HEK293T (cell line): ENCODE measurements at regions not wholly inside any gene's neighbourhood (a gene's known extent, or its start where the extent isn't known, plus 50 kb on each side); places are given as distances from the start of the nearest gene placed in this dataset.

Experiments
- ELF4 ChIP-seq: fragments of 450-650 bp; IDR thresholded peaks from 2 replicates; pipeline ENCODE4 v1.6.1; 2017; ENCODE audit warnings: antibody characterized with exemption
- FOXK2 ChIP-seq: fragments of 450-650 bp; IDR thresholded peaks from 2 replicates; pipeline ENCODE4 v1.6.1; 2016; ENCODE audit warnings: mild to moderate bottlenecking
- FOXM1 ChIP-seq: fragments of 450-650 bp; IDR thresholded peaks from 2 replicates; pipeline ENCODE4 v1.6.1; 2017; ENCODE audit warnings: mild to moderate bottlenecking, borderline replicate concordance
- TARDBP ChIP-seq: fragments of 450-650 bp; IDR thresholded peaks from 2 replicates; pipeline ENCODE4 v1.6.1; 2016

- no peak for TF ChIP-seq FOXM1
- no peak for TF ChIP-seq TARDBP
- TF ChIP-seq ELF4, result no peak
- TF ChIP-seq FOXK2, result no peak
These were observed 203.0 kb upstream of the PCSK2 start for GRCh38 chr20:17023806-17024205.
